ENCODE measurements at regions not wholly inside any gene's neighbourhood (a gene's known extent, or its start where the extent isn't known, plus 50 kb on each side); places are given as distances from the start of the nearest gene placed in this dataset.
"Not testable (repeated sequence)": the region's sequence is repeated elsewhere in the genome, so short reads cannot be mapped to it uniquely, and the experiment has no call there.

GRCh38 chr4:169934794-169935429 is 91.3 kb downstream of the MFAP3L start:
- peak; percentile 34 for DNase-seq

GRCh38 chr4:169933531-169933930 is 92.7 kb downstream of the MFAP3L start:
- DNase-seq: no peak

GRCh38 chr4:169931964-169932363 is 94.2 kb downstream of the MFAP3L start:
- no peak for DNase-seq

- DNase-seq: not testable (repeated sequence)
These were observed 95.4 kb downstream of the MFAP3L start for GRCh38 chr4:169930755-169931154.

- DNase-seq: no peak
These were observed 98.9 kb downstream of the MFAP3L start for GRCh38 chr4:169927280-169927679.

- no peak for DNase-seq
These were observed 100.5 kb downstream of the MFAP3L start for GRCh38 chr4:169925678-169926077.

GRCh38 chr4:169922632-169923276 is 103.4 kb downstream of the MFAP3L start:
- no peak for DNase-seq

- DNase-seq: no peak
These were observed 104.5 kb downstream of the MFAP3L start for GRCh38 chr4:169921732-169922131.

- DNase-seq: no peak
These were observed 105.0 kb downstream of the MFAP3L start for GRCh38 chr4:169921237-169921636.

- DNase-seq: not testable (repeated sequence)
These were observed 106.7 kb downstream of the MFAP3L start for GRCh38 chr4:169919194-169920124.

- DNase-seq: no peak
These were observed 110.7 kb downstream of the MFAP3L start for GRCh38 chr4:169915545-169915944.

GRCh38 chr4:169914866-169915265 is 111.3 kb downstream of the MFAP3L start:
- no peak for DNase-seq

GRCh38 chr4:169912996-169913395 is 113.2 kb downstream of the MFAP3L start:
- DNase-seq: no peak

GRCh38 chr4:169909897-169910296 is 116.3 kb downstream of the MFAP3L start:
- DNase-seq: no peak

- DNase-seq: no peak
These were observed 116.7 kb downstream of the MFAP3L start for GRCh38 chr4:169909479-169909878.

GRCh38 chr4:169907705-169908104 is 118.5 kb downstream of the MFAP3L start:
- no peak for DNase-seq

GRCh38 chr4:169906821-169907220 is 119.4 kb downstream of the MFAP3L start:
- DNase-seq: no peak

GRCh38 chr4:169906104-169906503 is 120.1 kb downstream of the MFAP3L start:
- no peak for DNase-seq

- DNase-seq: no peak
These were observed 123.4 kb downstream of the MFAP3L start for GRCh38 chr4:169902658-169903345.

GRCh38 chr4:169900241-169900845 is 125.9 kb downstream of the MFAP3L start:
- no peak for DNase-seq

- no peak for DNase-seq
These were observed 126.9 kb downstream of the MFAP3L start for GRCh38 chr4:169899295-169899694.

GRCh38 chr4:169898095-169898494 is 128.1 kb downstream of the MFAP3L start:
- DNase-seq: no peak

- not testable (repeated sequence) for DNase-seq
These were observed 131.4 kb downstream of the MFAP3L start for GRCh38 chr4:169894767-169895166.
